Stimulated activated CD4-positive, alpha-beta T cell treated with anti-CD3 and anti-CD28 coated beads, TNF-alpha, amount 100 ng/mL, for 1 hour (primary cell): ENCODE measurements at regions not wholly inside any gene's neighbourhood (a gene's known extent, or its start where the extent isn't known, plus 50 kb on each side); places are given as distances from the start of the nearest gene placed in this dataset.

Source experiments
- DNase-seq, 3 donors: peaks; one replicate each; pipeline ENCODE4 v3.0.0-alpha.2; 2020; ENCODE audit warnings: low read depth in 3 of 3, low spot score in 1 of 3

GRCh38 chr2:16832910-16833309, 167.3 kb upstream of the CYRIA start:
- DNase-seq: no peak

GRCh38 chr2:16828828-16829160, 163.2 kb upstream of the CYRIA start:
- no peak for DNase-seq

- no peak for DNase-seq
These were observed 162.6 kb upstream of the CYRIA start for GRCh38 chr2:16828044-16828827.

GRCh38 chr2:16824472-16824871, 158.8 kb upstream of the CYRIA start:
- DNase-seq: no peak

- no peak for DNase-seq
These were observed 156.1 kb upstream of the CYRIA start for GRCh38 chr2:16821692-16822091.

- DNase-seq: no peak
These were observed 152.5 kb upstream of the CYRIA start for GRCh38 chr2:16818203-16818556.

- DNase-seq: no peak
These were observed 151.9 kb upstream of the CYRIA start for GRCh38 chr2:16817305-16818202.

- DNase-seq: no peak
These were observed 150.9 kb upstream of the CYRIA start for GRCh38 chr2:16816522-16816921.

GRCh38 chr2:16816016-16816415, 150.4 kb upstream of the CYRIA start:
- DNase-seq: no peak

GRCh38 chr2:16813593-16813992, 148.0 kb upstream of the CYRIA start:
- DNase-seq: no peak

GRCh38 chr2:16798472-16798871, 132.8 kb upstream of the CYRIA start:
- no peak for DNase-seq

GRCh38 chr2:16791496-16791895, 125.9 kb upstream of the CYRIA start:
- no peak for DNase-seq

GRCh38 chr2:16785149-16785548, 119.5 kb upstream of the CYRIA start:
- no peak for DNase-seq

- no peak for DNase-seq
These were observed 119.0 kb upstream of the CYRIA start for GRCh38 chr2:16784652-16785051.

GRCh38 chr2:16777123-16777870, 111.7 kb upstream of the CYRIA start:
- DNase-seq: no peak

GRCh38 chr2:16775899-16776231, 110.2 kb upstream of the CYRIA start:
- DNase-seq: no peak

GRCh38 chr2:16774980-16775898, 109.6 kb upstream of the CYRIA start:
- no peak for DNase-seq

GRCh38 chr2:16774091-16774490, 108.5 kb upstream of the CYRIA start:
- no peak for DNase-seq

- no peak for DNase-seq
These were observed 107.6 kb upstream of the CYRIA start for GRCh38 chr2:16773080-16773713.

- no peak for DNase-seq
These were observed 102.3 kb upstream of the CYRIA start for GRCh38 chr2:16767789-16768476.
